ENCODE measurements at regions not wholly inside any gene's neighbourhood (a gene's known extent, or its start where the extent isn't known, plus 50 kb on each side); places are given as distances from the start of the nearest gene placed in this dataset.
A peak's percentile ranks its signal among the peaks of the same experiment; 100 is the strongest.

DNA sequence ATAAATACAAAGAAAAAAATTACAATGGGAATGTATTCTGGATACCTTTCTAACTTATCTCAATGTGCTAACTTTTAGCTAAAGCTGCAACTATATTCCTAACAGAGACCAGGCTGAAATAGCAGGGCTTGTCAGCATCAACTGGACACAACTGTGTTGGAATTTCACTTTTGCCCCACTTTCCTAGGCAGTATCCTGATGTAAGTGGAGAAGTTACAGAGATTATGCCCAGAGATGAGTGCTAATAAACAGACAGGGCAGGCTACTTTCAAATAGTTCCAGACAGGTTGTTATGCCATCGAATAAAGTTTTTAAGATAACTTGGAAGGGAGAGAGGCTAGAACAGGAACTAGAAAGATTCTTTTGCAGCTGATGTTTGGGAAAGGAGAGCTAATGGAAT, 201.9 kb downstream of the KCTD12 start:
- FAIRE-seq (no peak), DNase-seq (ENCODE audit: low read depth in 1 of 2, low spot score in 2 of 2) (no peak)
- H3K18ac ChIP-seq (ENCODE audit: extremely low read depth, low read length) = no peak overlapping the region
- H4K91ac ChIP-seq (replicated peaks; ENCODE audit: insufficient read length, low read length) = no peak overlapping the region
- H2AK5ac ChIP-seq (ENCODE audit: low read depth, low read length) = no peak overlapping the region
- H2BK15ac ChIP-seq (ENCODE audit: low read length) = no peak overlapping the region
- WGBS, 2 experiments (ENCODE audit: extremely low coverage in 1 of 2, insufficient coverage in 1 of 2, insufficient read length in 1 of 2, insufficient replicate concordance in 2 of 2, low coverage in 1 of 2, low lambda C conversion rate in 2 of 2, missing lambda C conversion rate in 1 of 2) = 85% methylated on average over 1 of the region's 1 CpG; no CpG with 5 or more reads in 1 of the 2 experiments
- H2AFZ ChIP-seq (ENCODE audit: low read length) = 0 out of 2 replicates have a peak overlapping the region, but pooled peaks have one; percentile 31
- no peak overlapping the region for H3K56ac ChIP-seq (replicated peaks; ENCODE audit: insufficient read length, low read depth, low read length)
- H3K27me3 ChIP-seq (replicated peaks in 1 of 4; ENCODE audit: control insufficient read depth in 3 of 4, extremely low read depth in 1 of 4, insufficient read depth in 3 of 4, low read length in 3 of 4) = no peaks in the 10 kb centered on the region
- no peak overlapping the region for H2BK5ac ChIP-seq (ENCODE audit: low read depth, low read length)
- H3K79me2 ChIP-seq (ENCODE audit: control insufficient read depth in 1 of 2, insufficient read depth in 2 of 2, low read length in 2 of 2) = no peaks in the 10 kb centered on the region
- no peak overlapping the region for H3K4ac ChIP-seq (replicated peaks; ENCODE audit: insufficient read length, low read depth, low read length)
- H3K9me3 ChIP-seq (ENCODE audit: insufficient read depth in 2 of 2, low read depth in 1 of 2, low read length in 1 of 2) = no peaks in the 10 kb centered on the region
- no peak overlapping the region for H3K9ac ChIP-seq (replicated peaks in 1 of 4; ENCODE audit: extremely low read depth in 1 of 4, low read depth in 3 of 4, low read length in 3 of 4)
- H3K14ac ChIP-seq (ENCODE audit: insufficient read length) = no peak overlapping the region
- ChIA-PET POLR2A (ENCODE audit: partially characterized antibody) (no interaction called here), CTCF (ENCODE audit: partially characterized antibody) (no interaction called here)
- no peak overlapping the region for H2BK12ac ChIP-seq (ENCODE audit: low read depth, low read length)
- H4K8ac ChIP-seq (ENCODE audit: extremely low read depth, insufficient read depth, low read length) = no peak overlapping the region
- no peak overlapping the region for H2BK20ac ChIP-seq (ENCODE audit: low read length)
- no peak overlapping the region for H4K5ac ChIP-seq (ENCODE audit: insufficient read length, low read depth, low read length)
- H3K23me2 ChIP-seq (ENCODE audit: low read depth, low read length) = no peaks in the 10 kb centered on the region
- peaks cover 0 to 4% (median 1%) of the 10 kb centered on the region in 4 experiments; a peak in 2 of 7 replicates for H3K4me1 ChIP-seq (replicated peaks in 1 of 4; ENCODE audit: control insufficient read depth in 3 of 4, insufficient read depth in 4 of 4, low read length in 3 of 4)
- no peak overlapping the region for H3K4me3 ChIP-seq (ENCODE audit: extremely low read depth in 1 of 4, insufficient read depth in 2 of 4, low read depth in 3 of 4, low read length in 4 of 4)
- no peak overlapping the region for H2BK120ac ChIP-seq (replicated peaks; ENCODE audit: low read depth, low read length)
- TF ChIP-seq POU5F1 (IDR thresholded peaks at IDR 0.05; ENCODE audit: low read depth, low read length) (no peak), KDM4A (IDR thresholded peaks at IDR 0.05; ENCODE audit: low read depth, low read length, severe bottlenecking) (no peak), TAF7 (optimal IDR thresholded peaks at IDR 0.05; ENCODE audit: borderline replicate concordance, low read depth, low read length) (no peak), RFX5 (IDR thresholded peaks at IDR 0.05; ENCODE audit: borderline replicate concordance, low read depth, low read length) (no peak)
- TF ChIP-seq, protein P1, sequence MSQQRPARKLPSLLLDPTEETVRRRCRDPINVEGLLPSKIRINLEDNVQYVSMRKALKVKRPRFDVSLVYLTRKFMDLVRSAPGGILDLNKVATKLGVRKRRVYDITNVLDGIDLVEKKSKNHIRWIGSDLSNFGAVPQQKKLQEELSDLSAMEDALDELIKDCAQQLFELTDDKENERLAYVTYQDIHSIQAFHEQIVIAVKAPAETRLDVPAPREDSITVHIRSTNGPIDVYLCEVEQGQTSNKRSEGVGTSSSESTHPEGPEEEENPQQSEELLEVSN (IDR thresholded peaks at IDR 0.05) = no peak
- no peak overlapping the region for H3K23ac ChIP-seq (ENCODE audit: insufficient read length)
- no peak overlapping the region for H3K27ac ChIP-seq (ENCODE audit: low read depth, low read length)
- H3K4me2 ChIP-seq (ENCODE audit: insufficient read depth in 1 of 2, low read depth in 2 of 2, low read length in 2 of 2) = no peak overlapping the region
- H4K20me1 ChIP-seq (replicated peaks in 1 of 2; ENCODE audit: control insufficient read depth in 1 of 2, insufficient read depth in 2 of 2, low read length in 2 of 2) = no peaks in the 10 kb centered on the region
- no peaks in the 10 kb centered on the region for H3K36me3 ChIP-seq (ENCODE audit: control insufficient read depth in 2 of 4, insufficient read depth in 4 of 4, low read length in 3 of 4)
- no peaks in the 10 kb centered on the region for H3K79me1 ChIP-seq (ENCODE audit: low read depth, low read length)

Measured in H1 (cell line).